ENCODE measurements at regions not wholly inside any gene's neighbourhood (a gene's known extent, or its start where the extent isn't known, plus 50 kb on each side); places are given as distances from the start of the nearest gene placed in this dataset.
"Not testable (repeated sequence)": the region's sequence is repeated elsewhere in the genome, so short reads cannot be mapped to it uniquely, and the experiment has no call there.

GRCh38 chr13:63853816-63854215, 2438.2 kb upstream of the PCDH20 start:
- TF ChIP-seq FOXP2 (optimal IDR thresholded peaks at IDR 0.05; ENCODE audit: control extremely low read depth, extremely low read length, insufficient read depth) (no peak), EZH2 (IDR thresholded peaks at IDR 0.05) (no peak), POLR2AphosphoS5 (IDR thresholded peaks at IDR 0.05; ENCODE audit: borderline replicate concordance, low read depth, low read length) (no peak)
- Histone ChIP-seq H3K9me3 (ENCODE audit: low read depth, low read length) (no peaks in the 10 kb centered on the region), H3K27ac (no peak overlapping the region), H3K9ac (ENCODE audit: insufficient read length) (no peak overlapping the region), H3K4me3 (no peak overlapping the region), H3K36me3 (ENCODE audit: insufficient read depth, low read length) (no peaks in the 10 kb centered on the region)
- no peak for DNase-seq (ENCODE audit: low read depth, low spot score)

DNA sequence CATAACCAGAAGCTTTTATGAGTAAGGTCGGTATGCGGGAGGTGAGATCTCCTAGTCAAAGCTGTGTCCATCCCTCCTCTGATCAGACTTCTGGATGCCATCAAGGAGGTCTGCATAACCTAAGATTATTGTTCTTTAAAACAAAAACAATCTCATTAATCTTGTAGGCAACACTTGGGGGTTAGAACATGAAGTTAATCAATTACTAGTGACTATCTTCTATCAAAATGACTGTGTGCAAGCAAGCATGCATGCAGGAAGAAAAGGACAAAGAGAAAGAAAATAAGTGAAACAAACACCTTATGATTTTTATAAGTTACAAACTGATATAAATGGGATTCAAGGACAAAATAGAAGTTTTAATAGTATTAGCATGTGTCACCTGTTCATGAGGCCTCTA, 2435.9 kb upstream of the PCDH20 start:
- no peak overlapping the region for H3K9ac ChIP-seq (ENCODE audit: insufficient read length)
- TF ChIP-seq POLR2AphosphoS5 (IDR thresholded peaks at IDR 0.05; ENCODE audit: borderline replicate concordance, low read depth, low read length): no peak
- TF ChIP-seq FOXP2 (optimal IDR thresholded peaks at IDR 0.05; ENCODE audit: control extremely low read depth, extremely low read length, insufficient read depth): no peak
- TF ChIP-seq EZH2 (IDR thresholded peaks at IDR 0.05): no peak
- no peak overlapping the region for H3K4me3 ChIP-seq

GRCh38 chr13:63843766-63844699, 2428.4 kb upstream of the PCDH20 start:
- H3K27ac ChIP-seq: no peak overlapping the region
- H3K36me3 ChIP-seq (ENCODE audit: insufficient read depth, low read length): no peaks in the 10 kb centered on the region
- no peak for DNase-seq (ENCODE audit: low read depth, low spot score)
- H3K9me3 ChIP-seq (ENCODE audit: low read depth, low read length): no peaks in the 10 kb centered on the region
- no peak overlapping the region for H3K9ac ChIP-seq (ENCODE audit: insufficient read length)
- TF ChIP-seq EZH2 (IDR thresholded peaks at IDR 0.05) (no peak), POLR2AphosphoS5 (IDR thresholded peaks at IDR 0.05; ENCODE audit: borderline replicate concordance, low read depth, low read length) (no peak), FOXP2 (optimal IDR thresholded peaks at IDR 0.05; ENCODE audit: control extremely low read depth, extremely low read length, insufficient read depth) (no peak)
- no peak overlapping the region for H3K4me3 ChIP-seq

More for the DNA sequence above, 2435.9 kb upstream of the PCDH20 start:
- Histone ChIP-seq H3K27ac (no peak overlapping the region), H3K36me3 (ENCODE audit: insufficient read depth, low read length) (no peaks in the 10 kb centered on the region), H3K9me3 (ENCODE audit: low read depth, low read length) (no peaks in the 10 kb centered on the region)
- no peak for DNase-seq (ENCODE audit: low read depth, low spot score)

DNA sequence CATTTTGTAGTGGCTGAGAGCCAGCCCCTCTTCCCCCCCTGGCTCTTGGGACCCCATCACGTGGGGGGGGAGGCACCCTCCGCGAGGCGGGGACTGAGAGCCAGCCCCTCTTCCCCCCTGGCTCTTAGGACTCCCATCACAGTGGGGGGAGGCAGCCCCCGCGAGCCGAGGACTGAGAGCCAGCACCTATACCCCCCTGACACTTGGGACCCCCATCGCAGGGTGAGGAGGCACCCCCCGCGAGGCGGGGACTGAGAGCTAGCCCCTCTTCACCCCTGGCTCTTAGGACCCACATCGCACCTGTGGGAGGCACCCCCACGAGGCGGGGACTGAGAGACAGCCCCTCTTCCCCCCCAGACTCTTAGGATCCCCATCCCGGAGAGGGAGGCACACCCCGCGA, 2426.5 kb upstream of the PCDH20 start:
- H3K9me3 ChIP-seq (ENCODE audit: low read depth, low read length): no peaks in the 10 kb centered on the region
- no peaks in the 10 kb centered on the region for H3K36me3 ChIP-seq (ENCODE audit: insufficient read depth, low read length)
- no peak for DNase-seq (ENCODE audit: low read depth, low spot score)
- H3K9ac ChIP-seq (ENCODE audit: insufficient read length): no peak overlapping the region
- no peak for TF ChIP-seq EZH2 (IDR thresholded peaks at IDR 0.05)
- no peak for TF ChIP-seq POLR2AphosphoS5 (IDR thresholded peaks at IDR 0.05; ENCODE audit: borderline replicate concordance, low read depth, low read length)
- TF ChIP-seq FOXP2 (optimal IDR thresholded peaks at IDR 0.05; ENCODE audit: control extremely low read depth, extremely low read length, insufficient read depth): no peak
- H3K27ac ChIP-seq: no peak overlapping the region
- H3K4me3 ChIP-seq: no peak overlapping the region

- no peak overlapping the region for H3K27ac ChIP-seq
- TF ChIP-seq POLR2AphosphoS5 (IDR thresholded peaks at IDR 0.05; ENCODE audit: borderline replicate concordance, low read depth, low read length): no peak
- TF ChIP-seq EZH2 (IDR thresholded peaks at IDR 0.05): no peak
- no peak for TF ChIP-seq FOXP2 (optimal IDR thresholded peaks at IDR 0.05; ENCODE audit: control extremely low read depth, extremely low read length, insufficient read depth)
- no peak overlapping the region for H3K4me3 ChIP-seq
- no peaks in the 10 kb centered on the region for H3K9me3 ChIP-seq (ENCODE audit: low read depth, low read length)
- DNase-seq (ENCODE audit: low read depth, low spot score): no peak
- no peaks in the 10 kb centered on the region for H3K36me3 ChIP-seq (ENCODE audit: insufficient read depth, low read length)
- no peak overlapping the region for H3K9ac ChIP-seq (ENCODE audit: insufficient read length)
Observed at GRCh38 chr13:63840551-63841421, 2425.1 kb upstream of the PCDH20 start.

DNA sequence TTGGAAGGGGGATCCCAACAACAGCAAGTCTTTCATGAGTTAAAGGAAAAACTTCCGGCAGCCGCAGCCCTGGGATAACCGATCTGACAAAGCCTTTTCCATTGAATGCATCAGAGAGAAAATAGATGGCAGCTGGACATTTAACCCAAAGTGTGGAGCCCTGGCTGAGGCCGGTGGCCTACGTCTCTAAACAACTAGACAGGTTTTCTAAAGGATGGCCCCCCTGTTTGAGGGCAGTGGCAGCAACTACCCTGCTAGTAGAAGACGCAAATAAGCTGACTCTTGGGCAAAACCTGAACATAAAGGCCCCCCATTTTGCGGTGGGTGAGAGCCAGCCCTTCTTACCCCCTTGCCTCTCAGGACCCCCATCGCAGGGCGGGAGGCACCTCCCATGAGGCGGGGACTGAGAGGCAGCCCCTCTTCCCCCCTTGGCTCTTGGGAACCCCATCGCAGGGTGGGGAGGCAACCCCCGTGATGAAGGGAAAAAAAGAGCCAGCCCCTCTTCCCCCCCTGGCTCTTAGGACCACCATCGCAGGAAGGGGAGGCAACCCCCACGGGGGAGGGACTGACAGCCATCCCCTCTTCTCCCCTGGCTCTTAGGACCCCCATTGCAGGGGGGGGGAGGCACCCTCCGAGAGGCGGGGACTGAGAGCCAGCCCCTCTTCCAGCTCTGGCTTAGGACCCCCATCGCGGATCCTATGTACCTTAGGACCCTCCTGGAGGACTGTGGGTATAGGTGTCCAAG, 2422.9 kb upstream of the PCDH20 start:
- no peak overlapping the region for H3K4me3 ChIP-seq
- no peak overlapping the region for H3K9ac ChIP-seq (ENCODE audit: insufficient read length)
- no peak overlapping the region for H3K27ac ChIP-seq
- H3K9me3 ChIP-seq (ENCODE audit: low read depth, low read length): no peaks in the 10 kb centered on the region
- DNase-seq (ENCODE audit: low read depth, low spot score): no peak
- TF ChIP-seq FOXP2 (optimal IDR thresholded peaks at IDR 0.05; ENCODE audit: control extremely low read depth, extremely low read length, insufficient read depth): no peak
- no peak for TF ChIP-seq POLR2AphosphoS5 (IDR thresholded peaks at IDR 0.05; ENCODE audit: borderline replicate concordance, low read depth, low read length)
- TF ChIP-seq EZH2 (IDR thresholded peaks at IDR 0.05): no peak
- H3K36me3 ChIP-seq (ENCODE audit: insufficient read depth, low read length): no peaks in the 10 kb centered on the region

DNA sequence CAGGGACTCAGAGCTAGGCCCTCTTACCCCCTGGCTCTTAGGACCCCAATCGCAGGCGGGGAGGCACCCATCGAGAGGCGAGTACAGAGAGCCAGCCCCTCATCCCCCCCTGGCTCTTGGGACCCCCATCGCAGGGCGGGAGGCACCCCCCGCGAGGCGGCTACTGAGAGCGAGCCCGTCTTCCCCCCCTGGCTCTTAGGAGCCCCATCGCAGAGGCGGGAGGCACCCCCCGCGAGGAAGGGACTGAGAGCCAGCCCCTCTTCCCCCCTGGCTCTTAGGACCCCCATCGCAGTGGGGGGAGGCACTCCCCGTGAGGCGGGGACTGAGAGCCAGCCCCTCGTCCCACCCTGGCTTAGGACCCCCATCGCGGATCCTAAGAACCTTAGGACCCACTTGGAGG, 2422.1 kb upstream of the PCDH20 start:
- H3K9ac ChIP-seq (ENCODE audit: insufficient read length); H3K4me3 ChIP-seq; H3K27ac ChIP-seq; H3K36me3 ChIP-seq (ENCODE audit: insufficient read depth, low read length); DNase-seq (ENCODE audit: low read depth, low spot score); H3K9me3 ChIP-seq (ENCODE audit: low read depth, low read length): not testable (repeated sequence)

DNA sequence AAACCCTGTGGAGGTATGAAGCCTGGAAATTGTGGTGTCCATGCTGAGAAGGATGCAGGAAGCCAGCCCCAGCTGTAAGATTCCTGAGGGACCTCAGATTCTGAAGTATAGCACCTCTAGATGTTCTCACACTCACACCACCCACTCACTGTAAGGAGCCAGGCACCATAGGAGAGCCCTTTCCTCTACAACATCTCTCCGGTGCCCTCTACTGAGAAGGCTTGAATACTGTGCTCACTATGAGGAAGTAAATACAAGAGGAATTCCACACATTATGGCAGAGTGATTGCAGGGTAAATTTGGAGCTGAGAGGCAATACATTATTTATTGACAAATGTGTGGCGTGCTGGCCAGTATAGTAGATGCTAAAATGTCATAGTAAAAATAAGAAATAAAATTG, 2414.0 kb upstream of the PCDH20 start:
- not testable (repeated sequence) for H3K36me3 ChIP-seq (ENCODE audit: insufficient read depth, low read length); H3K4me3 ChIP-seq; H3K27ac ChIP-seq; H3K9ac ChIP-seq (ENCODE audit: insufficient read length); H3K9me3 ChIP-seq (ENCODE audit: low read depth, low read length); DNase-seq (ENCODE audit: low read depth, low spot score)

GRCh38 chr13:63821785-63822184, 2406.1 kb upstream of the PCDH20 start:
- not testable (repeated sequence) for H3K36me3 ChIP-seq (ENCODE audit: insufficient read depth, low read length); H3K9ac ChIP-seq (ENCODE audit: insufficient read length); H3K27ac ChIP-seq

DNA sequence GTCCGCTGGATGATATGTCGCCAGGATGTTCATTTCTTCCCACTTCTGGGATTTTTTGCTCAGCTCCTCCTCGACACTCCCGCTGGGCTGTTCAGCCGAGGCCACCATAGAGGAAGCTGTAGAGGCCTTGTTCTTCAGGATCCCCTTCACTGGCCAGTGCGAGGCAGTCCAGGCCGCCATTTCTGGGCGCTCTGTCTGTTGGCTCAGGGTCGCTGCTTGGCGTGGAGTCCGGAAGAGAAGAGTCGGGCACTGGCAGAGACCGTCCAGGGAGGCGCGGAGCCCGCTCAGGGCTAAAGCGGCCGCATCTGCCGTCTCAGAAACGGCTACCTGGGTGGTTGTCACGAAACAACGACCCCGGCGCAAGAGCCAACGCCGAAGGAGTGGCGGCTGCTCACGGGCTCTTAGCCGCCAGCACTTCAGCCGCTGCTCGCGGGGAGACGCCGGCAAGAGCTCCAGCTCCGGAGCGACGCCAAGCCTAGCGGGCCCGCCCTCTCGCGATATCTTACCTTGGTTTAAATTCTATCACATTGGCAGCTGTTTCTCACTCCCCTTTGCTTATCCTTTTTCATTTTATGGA, 2395.9 kb upstream of the PCDH20 start:
- not testable (repeated sequence) for H3K27ac ChIP-seq; H3K36me3 ChIP-seq (ENCODE audit: insufficient read depth, low read length); H3K9me3 ChIP-seq (ENCODE audit: low read depth, low read length); H3K4me3 ChIP-seq; DNase-seq (ENCODE audit: low read depth, low spot score); H3K9ac ChIP-seq (ENCODE audit: insufficient read length)

More at GRCh38 chr13:63821785-63822184, 2406.1 kb upstream of the PCDH20 start:
- DNase-seq (ENCODE audit: low read depth, low spot score); H3K9me3 ChIP-seq (ENCODE audit: low read depth, low read length); H3K4me3 ChIP-seq: not testable (repeated sequence)

DNA sequence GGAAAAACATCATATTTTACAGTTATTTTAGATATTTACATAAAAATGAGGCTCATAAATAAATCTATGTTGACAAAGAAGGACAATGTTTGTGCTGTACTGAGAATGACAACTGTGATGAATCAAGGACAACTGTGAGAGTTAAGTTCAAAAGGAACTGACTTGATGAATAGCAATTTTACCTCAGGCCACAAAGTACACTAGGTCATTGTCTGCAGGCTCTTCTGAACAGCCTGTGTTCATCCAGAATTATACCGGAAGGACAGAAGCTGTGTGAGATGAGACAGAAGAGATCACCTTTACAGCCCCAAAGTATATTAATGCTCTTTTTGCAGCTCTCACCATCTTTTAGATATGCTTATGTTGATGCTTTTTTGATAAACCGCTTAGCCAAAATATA, 2375.5 kb upstream of the PCDH20 start:
- H3K36me3 ChIP-seq (ENCODE audit: insufficient read depth, low read length); H3K9me3 ChIP-seq (ENCODE audit: low read depth, low read length); DNase-seq (ENCODE audit: low read depth, low spot score); H3K4me3 ChIP-seq; H3K27ac ChIP-seq; H3K9ac ChIP-seq (ENCODE audit: insufficient read length): not testable (repeated sequence)
